Stimulated activated CD8-positive, alpha-beta memory T cell treated with anti-CD3 and anti-CD28 coated beads, Interleukin-2, amount 100 ng/mL, for 48 hours (primary cell): ENCODE measurements at regions not wholly inside any gene's neighbourhood (a gene's known extent, or its start where the extent isn't known, plus 50 kb on each side); places are given as distances from the start of the nearest gene placed in this dataset.

Experiments used
- DNase-seq, 2 donors: peaks; one replicate each; pipeline ENCODE4 v3.0.0-alpha.2; 2020; ENCODE audit warnings: low read depth in 2 of 2

DNA sequence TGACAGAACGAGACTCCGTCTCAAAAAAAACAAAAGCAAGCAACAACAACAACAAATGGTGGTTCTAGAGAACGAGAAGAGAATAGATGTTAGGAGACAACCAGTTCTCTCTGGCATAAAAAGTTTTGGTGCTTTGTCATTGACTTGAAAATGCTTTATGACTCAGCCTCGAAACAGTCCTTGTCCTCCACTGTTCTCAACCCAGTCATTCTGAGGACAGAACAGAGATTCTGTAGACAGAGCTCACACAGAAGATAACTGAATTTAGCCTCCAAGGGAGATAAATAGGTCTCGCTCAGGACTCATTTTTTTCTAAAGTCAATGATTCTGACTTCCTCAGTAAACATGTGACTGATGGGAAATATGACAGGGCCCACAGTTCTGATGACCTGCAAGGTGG, 76.0 kb upstream of the FSTL4 start:
- no peak for DNase-seq

DNA sequence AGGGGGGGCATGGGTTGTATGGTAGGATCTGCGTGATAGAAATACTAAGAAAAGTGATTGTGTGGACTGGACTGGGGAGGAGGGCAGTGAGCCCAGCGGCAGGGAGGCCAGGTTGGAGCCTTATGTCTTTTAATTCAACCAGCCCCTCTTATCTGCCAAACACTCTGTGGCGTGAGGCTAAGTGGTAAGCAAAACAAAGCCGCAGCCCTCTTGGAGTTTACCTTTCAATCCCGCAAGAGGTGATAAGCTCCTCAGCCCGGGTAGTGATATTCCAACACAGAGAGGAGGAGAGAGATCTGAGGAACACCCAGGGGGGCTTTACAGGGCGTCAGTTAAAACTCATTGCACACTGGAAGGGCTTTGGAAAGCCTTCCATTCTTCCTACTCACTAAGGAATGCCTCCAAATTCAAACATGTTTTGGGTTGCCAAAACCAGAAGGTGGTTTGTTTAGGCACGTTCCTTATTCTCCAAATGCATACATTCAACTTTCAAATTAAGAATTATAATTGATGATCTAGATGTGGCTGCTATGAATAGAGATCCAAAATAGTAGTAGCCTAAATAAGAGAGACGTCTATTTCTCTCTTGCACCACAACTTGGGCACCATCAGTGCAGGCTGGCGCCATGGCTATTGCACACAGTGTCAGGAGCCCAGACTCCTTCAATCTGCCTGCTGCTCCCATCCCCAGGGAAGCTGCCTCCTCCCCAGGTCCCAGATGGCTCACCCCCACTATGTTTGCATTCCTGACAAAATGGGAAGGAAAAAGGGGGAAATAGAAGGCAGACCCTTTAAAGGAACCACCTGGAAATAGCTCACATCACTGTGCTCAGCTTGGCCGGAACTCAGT, 75.1 kb upstream of the FSTL4 start:
- no peak for DNase-seq

DNA sequence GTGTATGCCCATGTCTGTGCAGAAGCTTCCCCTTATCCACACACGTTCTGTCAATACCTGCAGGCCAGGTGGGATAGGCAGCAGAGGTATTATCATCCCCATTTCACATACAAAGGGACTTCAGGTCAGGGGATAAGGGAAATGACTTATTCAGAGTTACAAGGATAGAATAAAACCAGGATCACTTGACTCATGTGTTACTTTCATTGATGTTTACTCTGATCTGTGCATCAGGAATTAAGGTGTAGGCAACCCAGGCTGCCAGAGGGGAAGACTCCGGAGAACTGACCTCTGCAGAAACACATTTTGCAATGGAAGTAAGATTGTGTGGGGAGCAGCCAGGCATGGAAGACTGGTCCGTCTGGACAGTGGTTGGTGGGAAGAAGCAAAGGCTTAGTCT, 74.2 kb upstream of the FSTL4 start:
- DNase-seq = no peak

DNA sequence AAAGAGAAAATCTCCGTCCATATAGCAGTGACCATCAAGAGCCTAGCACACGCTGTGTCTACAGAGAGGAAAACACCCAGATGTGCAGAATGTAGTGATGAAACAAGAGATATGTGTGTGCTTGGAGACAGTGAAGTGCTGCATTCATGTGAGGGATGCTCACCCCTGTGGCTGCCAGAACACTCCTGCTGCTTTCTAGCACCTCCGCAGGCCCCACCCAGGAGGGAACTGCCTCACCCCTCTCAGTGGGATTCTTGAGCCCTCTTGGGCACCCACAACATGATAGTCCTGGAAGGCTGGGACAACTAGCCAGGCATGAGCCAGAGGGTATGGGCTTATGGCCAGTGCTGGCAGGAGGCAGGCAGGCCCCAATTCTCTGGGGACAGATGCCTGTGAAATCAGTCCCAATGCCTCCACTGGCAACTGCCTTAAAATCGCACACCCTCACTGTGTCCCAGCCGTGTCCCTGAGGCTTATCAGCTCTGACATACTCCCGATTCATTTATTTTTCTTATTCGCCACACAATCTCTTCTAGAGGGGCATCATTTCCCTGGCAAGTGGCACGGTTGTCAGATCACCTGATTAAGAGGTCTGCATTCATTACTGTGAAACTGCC, 73.2 kb upstream of the FSTL4 start:
- no peak for DNase-seq

DNA sequence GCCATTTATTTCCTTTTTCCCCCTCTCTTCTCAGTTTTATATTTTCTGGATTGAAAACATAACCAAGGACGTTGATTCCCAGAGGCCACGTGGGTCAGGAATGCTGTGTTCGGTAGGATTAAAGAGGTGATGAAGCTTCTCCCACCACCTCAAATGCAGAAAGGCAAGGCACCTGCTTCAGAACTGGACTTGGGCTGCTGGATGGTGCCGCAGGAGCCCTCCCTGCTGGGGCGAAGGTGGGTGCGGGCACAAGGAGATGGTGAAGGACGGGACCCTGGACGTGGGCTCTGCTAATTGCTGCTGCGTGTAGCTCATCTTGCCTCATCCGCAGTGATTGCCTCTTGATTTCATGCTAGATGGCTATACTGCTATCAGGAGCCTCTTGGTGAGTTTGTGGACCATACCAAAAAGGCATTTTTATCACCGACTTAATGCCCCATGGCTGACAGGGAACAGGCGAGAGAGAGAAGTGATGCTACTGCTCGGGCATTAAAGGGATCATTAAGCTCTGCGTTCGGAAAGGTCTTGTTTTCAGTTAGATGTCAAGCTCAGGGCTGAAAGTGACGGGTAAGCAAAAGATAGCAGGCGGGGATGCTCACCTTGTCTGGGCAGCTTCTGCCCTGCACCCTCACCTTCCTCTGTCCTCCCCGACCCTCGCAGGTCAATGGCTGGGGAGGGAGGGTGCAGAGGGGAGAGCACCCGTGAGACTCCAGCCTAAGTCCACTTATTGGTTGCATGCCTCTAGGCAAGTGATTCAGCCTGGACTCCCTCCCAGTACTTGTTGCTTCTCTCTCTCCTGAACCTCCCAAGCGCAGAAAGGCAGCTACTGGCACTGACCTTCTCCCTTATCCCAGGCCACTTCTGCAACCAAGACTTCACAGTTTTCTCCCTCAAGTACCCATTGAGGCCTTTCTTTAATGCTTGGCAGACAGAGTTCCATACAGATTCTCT, 71.6 kb upstream of the FSTL4 start:
- DNase-seq = no peak

DNA sequence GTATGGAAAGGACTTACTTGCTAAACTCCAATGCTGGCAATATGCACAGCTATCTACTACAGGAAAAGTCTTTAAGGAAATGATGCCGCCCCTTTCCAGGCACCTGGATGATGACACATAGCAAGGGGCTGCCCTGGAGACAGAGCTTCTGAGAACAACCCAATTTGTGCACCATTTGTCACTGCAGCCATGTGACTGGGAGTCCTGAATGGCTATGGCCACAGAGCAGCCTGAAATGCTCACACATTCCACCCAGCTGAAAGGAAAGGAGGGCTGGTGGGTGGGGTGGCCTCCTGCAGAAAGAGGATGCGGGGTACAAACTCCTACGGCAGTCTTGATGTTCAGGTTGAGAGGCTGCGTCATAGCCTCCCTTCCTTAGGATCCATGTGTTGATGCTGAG, 70.1 kb upstream of the FSTL4 start:
- no peak for DNase-seq

DNA sequence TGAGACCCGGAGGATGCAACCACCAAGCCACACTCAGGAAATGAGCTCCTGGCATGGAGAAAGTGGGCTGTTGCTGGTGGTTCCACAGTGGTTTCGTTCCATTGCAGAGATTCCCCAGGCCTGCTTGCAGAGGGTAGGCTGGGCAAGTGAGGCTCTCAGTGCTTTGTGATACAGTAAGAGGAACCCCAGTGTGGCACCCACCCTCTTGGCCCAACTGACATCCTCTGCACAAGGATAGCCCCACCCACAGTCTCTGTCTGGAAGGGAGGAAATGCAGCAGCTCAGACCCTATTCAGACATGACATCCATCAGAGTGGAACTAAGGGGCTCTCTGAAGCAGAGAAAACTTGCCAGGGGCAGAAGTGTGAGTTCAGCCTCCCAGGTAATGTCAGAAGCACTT, 69.6 kb upstream of the FSTL4 start:
- no peak for DNase-seq

DNA sequence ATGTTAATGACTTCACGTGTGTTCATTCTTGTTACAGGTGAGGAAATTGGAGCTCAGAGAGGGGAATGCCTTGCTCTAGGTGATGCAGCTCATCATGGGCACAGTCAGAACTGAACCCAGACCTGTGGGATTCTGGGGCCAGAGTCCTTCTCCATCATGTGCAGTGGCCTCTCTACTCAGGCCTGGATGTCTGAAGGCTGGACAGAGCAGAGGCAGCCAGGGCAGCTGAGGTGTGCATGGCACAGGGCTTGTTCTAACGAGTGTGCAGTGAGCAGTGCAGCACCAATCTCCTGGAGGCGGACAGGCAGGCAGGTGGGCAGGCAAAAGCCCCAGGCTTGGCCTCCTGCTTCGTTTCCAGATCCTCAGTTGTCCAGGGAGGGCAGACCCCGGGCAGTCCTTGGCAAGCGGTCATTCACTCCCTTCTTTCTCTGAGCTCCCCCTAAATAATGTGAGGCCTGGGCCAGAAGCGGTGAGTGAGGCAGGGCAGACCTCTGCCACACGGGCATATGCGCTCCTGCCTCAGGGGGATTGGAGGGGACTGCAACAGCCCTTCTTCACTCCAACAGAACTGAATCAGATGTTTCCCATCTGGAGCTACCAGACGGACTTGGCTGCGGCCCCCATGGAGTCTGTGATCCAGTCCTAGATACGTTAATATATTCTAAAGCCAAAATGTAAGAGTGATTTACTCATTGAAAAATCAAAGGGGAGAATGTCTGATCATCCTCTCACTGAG, 68.7 kb upstream of the FSTL4 start:
- no peak for DNase-seq

DNA sequence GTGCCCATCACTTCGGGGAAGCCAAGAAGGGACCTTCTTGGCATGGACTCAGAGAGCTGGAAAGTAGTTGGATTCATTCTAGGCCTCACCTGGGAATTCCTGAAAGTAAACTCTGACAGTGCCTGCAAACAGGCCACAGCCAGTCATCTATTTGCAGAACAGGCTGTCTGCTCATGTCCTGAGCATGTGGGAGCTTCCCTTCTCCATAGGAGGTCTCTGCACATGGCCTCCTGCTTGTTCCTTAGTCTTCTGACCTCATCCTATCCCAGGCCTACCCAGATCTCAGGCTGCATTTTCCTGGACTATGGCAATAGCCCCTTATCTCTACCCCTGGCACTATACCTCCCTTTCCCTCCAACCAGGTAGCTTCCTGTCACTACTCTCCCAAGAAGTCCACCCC, 67.2 kb upstream of the FSTL4 start:
- no peak for DNase-seq

DNA sequence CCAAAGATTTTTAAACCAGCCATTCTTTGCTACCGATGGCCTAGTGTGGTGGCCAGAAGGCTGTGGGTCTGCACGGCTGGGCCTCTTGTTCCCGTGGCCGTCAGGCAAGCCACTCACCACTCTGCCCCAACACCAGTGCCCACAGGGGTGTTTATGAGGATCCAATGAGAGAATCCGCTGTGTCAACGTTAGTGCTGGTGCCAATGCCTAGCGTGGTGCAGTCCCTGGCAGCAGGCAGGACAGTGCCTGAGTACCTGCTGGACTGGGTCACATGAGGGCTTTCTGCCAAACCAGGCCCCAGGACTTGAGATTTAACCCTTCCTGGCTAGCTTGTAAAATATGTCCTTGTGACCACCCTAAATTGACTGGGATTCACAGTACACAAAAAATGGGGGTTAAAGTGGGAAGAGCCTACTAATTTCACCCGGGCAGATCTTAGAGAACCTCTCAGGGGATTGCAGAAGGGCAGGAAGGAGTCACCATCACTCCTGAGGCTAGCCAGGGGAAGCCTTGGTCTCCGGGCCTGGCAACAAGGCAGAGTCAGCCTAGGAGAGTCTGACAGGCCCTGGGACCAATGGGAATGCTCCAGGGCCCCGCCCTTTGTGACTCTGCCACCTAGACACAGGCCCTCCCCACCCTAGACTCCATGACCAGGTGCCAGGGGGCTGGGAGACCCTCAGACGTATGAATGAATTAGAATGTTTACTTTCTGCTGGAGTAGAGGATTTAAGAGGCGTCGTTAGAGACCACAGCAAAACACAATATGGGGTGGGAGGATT, 63.2 kb upstream of the FSTL4 start:
- no peak for DNase-seq

DNA sequence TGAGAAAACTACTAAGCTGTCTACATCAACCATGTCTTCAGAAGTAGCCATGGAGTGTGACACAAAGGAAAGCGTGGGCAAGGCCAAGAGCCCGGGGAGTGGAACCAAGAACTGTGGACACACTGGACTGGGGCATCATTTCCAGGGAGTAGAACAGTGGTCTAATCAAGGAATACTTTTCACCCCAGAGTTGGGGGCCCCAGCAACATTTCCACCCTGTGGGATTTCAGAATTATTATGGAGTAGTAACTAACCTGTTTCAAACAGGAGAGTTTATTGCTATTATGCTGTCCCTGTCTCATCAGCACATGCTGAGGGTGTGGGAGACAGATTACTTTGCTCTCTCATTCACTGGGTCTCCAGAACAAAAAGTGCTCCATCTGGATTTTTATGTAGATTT, 58.0 kb upstream of the FSTL4 start:
- DNase-seq = no peak

DNA sequence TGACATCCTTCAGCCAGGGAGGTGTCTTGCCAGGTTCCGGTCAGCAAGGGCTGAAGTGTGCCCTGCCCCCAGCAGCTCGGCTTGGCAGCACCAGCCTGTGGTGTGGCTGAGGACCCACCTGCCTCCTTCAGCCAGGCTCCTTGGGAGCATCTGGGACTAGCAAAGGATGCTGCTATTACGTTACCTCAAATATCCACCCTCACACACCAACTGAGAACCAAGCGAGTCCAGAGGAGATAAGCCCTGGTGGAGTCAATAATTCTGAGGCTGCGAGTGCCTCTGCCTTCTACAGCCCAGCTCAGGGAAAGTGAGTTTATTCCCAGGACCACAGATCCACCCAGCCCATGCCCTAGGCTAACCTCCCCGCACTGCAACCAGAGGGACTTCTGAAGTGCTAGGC, 57.1 kb upstream of the FSTL4 start:
- no peak for DNase-seq

DNA sequence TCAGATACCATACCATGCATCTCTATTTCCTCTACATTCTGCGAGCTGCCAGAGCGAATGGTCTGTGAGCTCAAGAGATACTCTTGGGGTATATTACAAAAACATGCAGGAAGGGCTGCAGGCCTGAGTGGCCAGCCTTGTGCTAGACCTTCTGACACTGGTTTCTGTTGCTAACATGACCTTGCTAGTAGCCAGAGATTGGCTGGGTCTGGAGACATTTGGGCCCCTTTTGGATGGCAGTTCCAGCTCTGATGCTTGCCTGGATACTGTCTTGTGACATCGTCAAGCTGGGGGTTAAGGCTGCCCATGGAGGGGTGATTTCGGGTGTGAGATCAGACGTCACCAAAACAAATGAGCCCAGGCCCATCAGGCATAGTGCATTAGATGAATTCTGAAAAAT, 56.1 kb upstream of the FSTL4 start:
- no peak for DNase-seq

DNA sequence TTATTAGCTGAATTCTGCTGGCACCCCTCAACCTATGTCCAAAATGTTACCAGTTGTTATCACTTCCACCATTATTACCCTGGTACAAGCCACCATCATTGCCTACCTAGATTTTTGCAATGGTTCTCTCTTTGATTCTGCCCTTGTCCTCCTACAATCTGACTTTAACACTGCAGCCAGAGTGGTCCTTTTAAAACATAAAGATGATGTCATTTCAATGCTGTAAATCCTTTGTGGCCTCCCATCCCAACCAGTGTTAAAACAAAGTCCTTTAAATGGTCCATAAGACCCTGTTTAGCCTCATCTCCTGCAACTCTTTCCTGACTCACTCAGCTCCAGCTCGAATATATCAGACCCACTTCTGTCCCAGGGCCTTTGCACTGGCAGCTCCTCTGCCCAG, 54.9 kb upstream of the FSTL4 start:
- no peak for DNase-seq

DNA sequence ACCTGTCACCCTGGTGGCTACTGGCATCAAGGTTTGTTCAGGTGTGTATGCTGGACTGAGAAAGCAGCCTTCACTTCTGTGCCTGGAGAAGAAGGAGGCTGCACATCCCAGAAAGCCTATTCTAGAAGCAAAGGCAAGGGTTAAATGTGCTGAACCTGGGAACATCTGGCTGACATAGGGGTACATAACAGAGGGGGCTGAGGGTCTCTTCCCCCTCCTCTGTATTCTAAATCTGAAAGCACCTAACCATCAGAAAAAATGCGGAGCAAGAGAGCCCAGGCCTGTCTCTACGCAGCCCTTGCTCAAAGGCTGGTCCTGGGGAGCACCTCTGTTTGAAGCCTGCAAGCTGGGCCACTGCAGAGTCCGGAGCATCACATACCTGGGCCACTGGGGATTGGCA, 53.2 kb upstream of the FSTL4 start:
- DNase-seq = no peak

DNA sequence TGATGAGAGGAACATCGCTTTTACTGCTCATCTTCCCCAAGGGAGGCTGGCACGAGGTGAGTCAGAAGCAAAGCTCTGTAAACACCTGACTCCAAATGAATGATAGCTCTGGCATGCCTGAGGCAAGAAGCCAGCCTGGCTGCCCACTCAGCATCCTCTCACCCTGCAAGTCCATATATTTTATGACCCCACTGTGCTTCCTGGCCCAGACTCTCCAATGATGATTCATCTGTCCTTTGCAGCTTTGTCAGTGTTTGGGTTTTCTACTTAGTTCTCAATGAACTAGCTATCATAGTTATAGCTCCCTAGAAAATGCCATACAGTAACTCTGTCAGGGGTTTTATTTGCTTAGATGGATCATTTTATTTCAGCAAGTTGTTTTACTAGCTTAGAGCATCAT, 52.1 kb upstream of the FSTL4 start:
- no peak for DNase-seq

DNA sequence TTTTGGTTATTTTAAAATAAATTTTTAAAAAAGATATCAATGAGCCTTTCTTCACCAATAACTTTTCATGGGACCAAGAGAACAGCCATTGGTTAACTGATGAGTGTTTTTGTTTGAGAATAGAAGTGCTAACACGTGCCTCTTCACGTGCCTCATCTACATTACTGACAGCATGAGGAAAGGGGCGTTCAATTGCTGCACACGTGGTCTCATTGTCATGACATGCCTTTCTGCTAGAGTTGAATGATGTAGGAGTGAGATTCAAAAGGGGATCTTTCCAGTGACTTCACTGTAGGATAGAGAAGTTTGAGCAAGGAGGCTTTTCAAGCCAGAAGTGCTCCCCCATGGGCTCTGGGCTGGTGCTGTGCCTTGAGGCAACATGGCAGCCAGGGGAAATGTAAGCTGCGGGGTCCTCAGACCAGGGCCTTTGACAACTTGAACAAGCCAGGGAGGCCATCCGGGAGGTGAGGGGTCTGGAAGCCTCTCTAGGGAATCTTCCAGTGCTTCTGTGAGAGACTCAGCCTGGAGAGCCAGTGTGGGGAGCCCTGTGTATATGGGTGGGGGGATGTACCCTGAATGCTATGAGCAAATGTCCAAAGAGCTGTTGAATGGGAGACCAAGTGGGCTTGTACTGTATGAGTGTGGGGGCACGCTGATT, 51.2 kb upstream of the FSTL4 start:
- DNase-seq = no peak

DNA sequence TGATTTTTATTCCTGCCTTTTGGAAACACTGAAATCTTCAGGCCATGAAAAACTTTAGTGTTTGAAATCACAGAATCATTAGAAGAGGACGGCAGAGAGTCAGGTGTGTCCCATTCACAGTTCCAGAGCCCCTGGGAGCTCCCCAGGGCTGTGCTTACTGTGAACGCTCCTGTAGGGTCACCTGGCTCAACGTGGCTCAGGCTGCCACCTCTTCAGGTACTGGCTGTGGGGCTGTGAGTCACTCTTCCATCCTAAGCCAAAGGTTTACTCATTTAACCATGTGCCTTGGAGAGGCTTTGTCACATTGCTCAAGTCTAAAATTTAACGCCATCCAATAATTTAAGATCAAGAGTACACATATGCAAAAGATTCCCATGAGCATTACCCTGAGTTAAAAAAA, 50.2 kb upstream of the FSTL4 start:
- no peak for DNase-seq
